Gastrocnemius medialis (tissue), 4 donors: ENCODE measurements at regions not wholly inside any gene's neighbourhood (a gene's known extent, or its start where the extent isn't known, plus 50 kb on each side); places are given as distances from the start of the nearest gene placed in this dataset.

Experiments used
- CTCF ChIP-seq, 5 experiments: fragments of 450-650 bp in 3 of 5; fragments of 200-600 bp in 2 of 5; sonication (generic) in 2 of 5; IDR thresholded peaks in 4 of 5; conservative IDR thresholded peaks in 1 of 5; 1 replicate in 4 of 5; 2 replicates in 1 of 5; pipeline ENCODE4 v1.5.1; 2016 to 2019; ENCODE audit warnings: antibody characterized with exemption in 5 of 5, mild to moderate bottlenecking in 3 of 5, moderate library complexity in 3 of 5
- POLR2A ChIP-seq, 2 donors: fragments of 450-650 bp; IDR thresholded peaks; one replicate each; pipeline ENCODE4 v1.6.1; 2017; ENCODE audit warnings: antibody characterized with exemption in 2 of 2, mild to moderate bottlenecking in 2 of 2, moderate library complexity in 2 of 2

- no peak for TF ChIP-seq CTCF (IDR thresholded peaks at IDR 0.05 in 4 of 5, conservative IDR thresholded peaks at IDR 0.05 in 1 of 5)
- no peak for TF ChIP-seq POLR2A (IDR thresholded peaks at IDR 0.05)
These were observed 290.3 kb upstream of the LDB2 start for GRCh38 chr4:17188547-17189400.
